SK-N-MC (cell line): ENCODE measurements at regions not wholly inside any gene's neighbourhood (a gene's known extent, or its start where the extent isn't known, plus 50 kb on each side); places are given as distances from the start of the nearest gene placed in this dataset.

Experiments used
- DNase-seq: peaks from one replicate; pipeline ENCODE4 v3.0.0-alpha.2; 2011; ENCODE audit warnings: low read depth, low spot score
- H3K27ac ChIP-seq: fragments of 200-600 bp; sonication (generic); 2 replicates; pipeline ENCODE4 v1.5.1; 2016; ENCODE audit warnings: mixed run types
- H3K36me3 ChIP-seq: fragments of 200-600 bp; sonication (generic); 2 replicates; pipeline ENCODE4 v1.6.1; 2017; ENCODE audit warnings: antibody characterized with exemption, low read length, mixed read lengths; ENCODE audit not compliant: insufficient read depth
- H3K4me3 ChIP-seq: fragments of 200-600 bp; sonication (generic); 2 replicates; pipeline ENCODE4 v1.5.1; 2016
- H3K9ac ChIP-seq: fragments of 200-600 bp; sonication (generic); 2 replicates; pipeline ENCODE4 v1.8.0; 2017; ENCODE audit warnings: mixed run types, mixed read lengths; ENCODE audit not compliant: insufficient read length
- H3K9me3 ChIP-seq: fragments of 200-600 bp; sonication (generic); 2 replicates; pipeline ENCODE4 v1.6.1; 2017; ENCODE audit warnings: low read depth, mild to moderate bottlenecking, antibody characterized with exemption, low read length, moderate library complexity, mixed read lengths
- EZH2 ChIP-seq: fragments of 200-600 bp; sonication (generic); IDR thresholded peaks from one replicate; pipeline ENCODE4 v1.6.1; 2017; ENCODE audit warnings: antibody characterized with exemption
- FOXP2 ChIP-seq: optimal IDR thresholded peaks from 2 replicates; pipeline ENCODE3; 2011; ENCODE audit warnings: mild to moderate bottlenecking, moderate library complexity; ENCODE audit not compliant: insufficient read depth; ENCODE audit errors: extremely low read length, control extremely low read depth
- POLR2AphosphoS5 ChIP-seq: IDR thresholded peaks from 2 replicates; pipeline ENCODE4 v1.6.1; 2012; ENCODE audit warnings: mild to moderate bottlenecking, low read depth, low read length, borderline replicate concordance

- Histone ChIP-seq H3K9me3 (no peaks in the 10 kb centered on the region), H3K36me3 (no peaks in the 10 kb centered on the region), H3K4me3 (no peak overlapping the region), H3K27ac (no peak overlapping the region), H3K9ac (no peak overlapping the region)
- TF ChIP-seq POLR2AphosphoS5 = no peak
- TF ChIP-seq EZH2 = no peak
- no peak for TF ChIP-seq FOXP2
- DNase-seq = no peak
Observed at GRCh38 chr6:170093658-170094596, 197.0 kb downstream of the DLL1 start.

GRCh38 chr6:170093276-170093657, 197.6 kb downstream of the DLL1 start:
- TF ChIP-seq POLR2AphosphoS5 = no peak
- no peak for TF ChIP-seq EZH2
- TF ChIP-seq FOXP2 = no peak
- Histone ChIP-seq H3K4me3 (no peak overlapping the region), H3K36me3 (no peaks in the 10 kb centered on the region), H3K9ac (no peak overlapping the region), H3K9me3 (no peaks in the 10 kb centered on the region), H3K27ac (no peak overlapping the region)
- no peak for DNase-seq

- no peaks in the 10 kb centered on the region for H3K9me3 ChIP-seq
- TF ChIP-seq EZH2 = no peak
- TF ChIP-seq FOXP2 = no peak
- TF ChIP-seq POLR2AphosphoS5 = no peak
- DNase-seq = no peak
- H3K27ac ChIP-seq = no peak overlapping the region
- H3K9ac ChIP-seq = no peak overlapping the region
- no peak overlapping the region for H3K4me3 ChIP-seq
- no peaks in the 10 kb centered on the region for H3K36me3 ChIP-seq
Observed at GRCh38 chr6:170092826-170093225, 198.1 kb downstream of the DLL1 start.

GRCh38 chr6:170091639-170092579, 199.0 kb downstream of the DLL1 start:
- H3K36me3 ChIP-seq = no peaks in the 10 kb centered on the region
- no peaks in the 10 kb centered on the region for H3K9me3 ChIP-seq
- TF ChIP-seq POLR2AphosphoS5 (no peak), FOXP2 (no peak), EZH2 (no peak)
- peak; percentile 14 for DNase-seq
- H3K27ac ChIP-seq = no peak overlapping the region
- no peak overlapping the region for H3K9ac ChIP-seq
- H3K4me3 ChIP-seq = no peak overlapping the region

- Histone ChIP-seq H3K36me3 (no peaks in the 10 kb centered on the region), H3K27ac (no peak overlapping the region), H3K9me3 (no peaks in the 10 kb centered on the region), H3K4me3 (no peak overlapping the region), H3K9ac (no peak overlapping the region)
- no peak for DNase-seq
- TF ChIP-seq POLR2AphosphoS5 (no peak), FOXP2 (no peak), EZH2 (no peak)
Observed at GRCh38 chr6:170091000-170091638, 199.8 kb downstream of the DLL1 start.

GRCh38 chr6:170090561-170090960, 200.3 kb downstream of the DLL1 start:
- TF ChIP-seq EZH2 = no peak
- TF ChIP-seq POLR2AphosphoS5 = no peak
- TF ChIP-seq FOXP2 = no peak

GRCh38 chr6:170089963-170090362, 200.9 kb downstream of the DLL1 start:
- TF ChIP-seq POLR2AphosphoS5 (no peak), FOXP2 (no peak), EZH2 (no peak)
- Histone ChIP-seq H3K4me3 (no peak overlapping the region), H3K27ac (no peak overlapping the region), H3K36me3 (no peaks in the 10 kb centered on the region), H3K9ac (no peak overlapping the region), H3K9me3 (no peaks in the 10 kb centered on the region)
- DNase-seq = no peak

More at GRCh38 chr6:170090561-170090960, 200.3 kb downstream of the DLL1 start:
- Histone ChIP-seq H3K4me3 (no peak overlapping the region), H3K9ac (no peak overlapping the region), H3K27ac (no peak overlapping the region), H3K36me3 (no peaks in the 10 kb centered on the region), H3K9me3 (no peaks in the 10 kb centered on the region)
- DNase-seq = no peak
